ENCODE measurements at regions not wholly inside any gene's neighbourhood (a gene's known extent, or its start where the extent isn't known, plus 50 kb on each side); places are given as distances from the start of the nearest gene placed in this dataset.

- no peak for TF ChIP-seq TAF1 (IDR thresholded peaks at IDR 0.05; ENCODE audit: borderline replicate concordance, low read depth, low read length)
- no peak for TF ChIP-seq POLR2A (IDR thresholded peaks at IDR 0.05; ENCODE audit: low read depth, low read length)
Observed at GRCh38 chr16:9429646-9430330, 338.3 kb downstream of the HAPSTR1 start.

Measured in GM12892 (cell line).